OCI-LY3 (cell line): ENCODE measurements at regions not wholly inside any gene's neighbourhood (a gene's known extent, or its start where the extent isn't known, plus 50 kb on each side); places are given as distances from the start of the nearest gene placed in this dataset.

Source experiments
- EZH2phosphoT487 ChIP-seq: fragments of 200-600 bp; shearing (Covaris generic); IDR thresholded peaks from 2 replicates; pipeline ENCODE4 v1.6.1; 2018; ENCODE audit warnings: antibody characterized with exemption, mixed run types, low read depth
- TF ChIP-seq, protein P1 (sequence below): fragments of 200-600, 300-600 bp; sonication (generic); IDR thresholded peaks from 2 replicates; pipeline ENCODE4 v1.5.1; 2014; ENCODE audit warnings: antibody characterized with exemption, low read length, low read depth

DNA sequence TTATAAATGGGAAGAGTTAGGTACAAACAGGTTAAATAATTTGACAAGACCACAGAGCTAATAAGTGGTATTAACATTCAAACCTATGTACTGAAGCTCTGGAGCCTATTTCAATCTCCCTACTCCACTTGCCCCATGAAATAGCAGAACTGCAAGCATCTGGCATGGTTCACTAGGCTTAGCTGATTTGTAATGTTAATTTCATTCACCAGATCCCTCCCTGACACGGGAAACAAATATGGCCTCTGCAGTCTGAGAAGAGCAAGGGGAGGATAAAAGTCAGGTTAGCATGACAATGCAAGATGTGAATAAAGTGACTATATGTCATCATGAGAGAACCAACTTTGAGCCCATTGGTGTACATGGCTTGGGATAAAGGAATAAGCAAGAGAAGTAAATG lies 428.8 kb downstream of the BRINP1 start:
- TF ChIP-seq, protein P1, sequence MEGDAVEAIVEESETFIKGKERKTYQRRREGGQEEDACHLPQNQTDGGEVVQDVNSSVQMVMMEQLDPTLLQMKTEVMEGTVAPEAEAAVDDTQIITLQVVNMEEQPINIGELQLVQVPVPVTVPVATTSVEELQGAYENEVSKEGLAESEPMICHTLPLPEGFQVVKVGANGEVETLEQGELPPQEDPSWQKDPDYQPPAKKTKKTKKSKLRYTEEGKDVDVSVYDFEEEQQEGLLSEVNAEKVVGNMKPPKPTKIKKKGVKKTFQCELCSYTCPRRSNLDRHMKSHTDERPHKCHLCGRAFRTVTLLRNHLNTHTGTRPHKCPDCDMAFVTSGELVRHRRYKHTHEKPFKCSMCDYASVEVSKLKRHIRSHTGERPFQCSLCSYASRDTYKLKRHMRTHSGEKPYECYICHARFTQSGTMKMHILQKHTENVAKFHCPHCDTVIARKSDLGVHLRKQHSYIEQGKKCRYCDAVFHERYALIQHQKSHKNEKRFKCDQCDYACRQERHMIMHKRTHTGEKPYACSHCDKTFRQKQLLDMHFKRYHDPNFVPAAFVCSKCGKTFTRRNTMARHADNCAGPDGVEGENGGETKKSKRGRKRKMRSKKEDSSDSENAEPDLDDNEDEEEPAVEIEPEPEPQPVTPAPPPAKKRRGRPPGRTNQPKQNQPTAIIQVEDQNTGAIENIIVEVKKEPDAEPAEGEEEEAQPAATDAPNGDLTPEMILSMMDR, result no peak
- TF ChIP-seq EZH2phosphoT487, result no peak
